ENCODE measurements at regions not wholly inside any gene's neighbourhood (a gene's known extent, or its start where the extent isn't known, plus 50 kb on each side); places are given as distances from the start of the nearest gene placed in this dataset.

GRCh38 chr5:68037546-68037945 is 178.0 kb upstream of the PIK3R1 start:
- no peaks in the 10 kb centered on the region for H3K36me3 Mint-ChIP-seq (ENCODE audit: low read depth)
- no peak for ATAC-seq
- no peak overlapping the region for H3K27ac Mint-ChIP-seq
- H3K27me3 Mint-ChIP-seq = no peaks in the 10 kb centered on the region
- TF ChIP-seq CTCF (IDR thresholded peaks at IDR 0.05) = no peak
- no peak for DNase-seq
- intact Hi-C loops (cut with micrococcal nuclease) = no loop called here
- H3K4me3 Mint-ChIP-seq = no peak overlapping the region
- H3K4me1 Mint-ChIP-seq (ENCODE audit: low read depth) = no peaks in the 10 kb centered on the region
- POLR2A ChIA-PET = no interaction called here
- H3K9me3 Mint-ChIP-seq = no peaks in the 10 kb centered on the region
- CTCF ChIA-PET = no interaction called here

GRCh38 chr5:68033961-68034571 is 181.5 kb upstream of the PIK3R1 start:
- intact Hi-C loops (cut with micrococcal nuclease) = no loop called here
- no peak for TF ChIP-seq CTCF (IDR thresholded peaks at IDR 0.05)
- H3K27me3 Mint-ChIP-seq = no peaks in the 10 kb centered on the region
- ChIA-PET POLR2A (no interaction called here), CTCF (interaction anchor here (1.1 kb wide), 1 partner anchor 10 kb away, joined by 3 read pairs; no protein-coding TSS in a partner anchor)
- ATAC-seq = no peak
- no peak overlapping the region for H3K4me3 Mint-ChIP-seq
- no peak for DNase-seq
- H3K9me3 Mint-ChIP-seq = no peaks in the 10 kb centered on the region
- H3K36me3 Mint-ChIP-seq (ENCODE audit: low read depth) = no peaks in the 10 kb centered on the region
- no peak overlapping the region for H3K27ac Mint-ChIP-seq
- H3K4me1 Mint-ChIP-seq (ENCODE audit: low read depth) = no peaks in the 10 kb centered on the region

- Mint-ChIP-seq H3K27me3 (no peaks in the 10 kb centered on the region), H3K36me3 (ENCODE audit: low read depth) (no peaks in the 10 kb centered on the region), H3K4me3 (no peak overlapping the region), H3K9me3 (no peaks in the 10 kb centered on the region), H3K4me1 (ENCODE audit: low read depth) (no peaks in the 10 kb centered on the region), H3K27ac (no peak overlapping the region)
- ATAC-seq (no peak), DNase-seq (no peak)
- intact Hi-C loops (cut with micrococcal nuclease) = no loop called here
- ChIA-PET CTCF (no interaction called here), POLR2A (no interaction called here)
- TF ChIP-seq CTCF (IDR thresholded peaks at IDR 0.05) = no peak
Measured at GRCh38 chr5:68033029-68033428, 182.5 kb upstream of the PIK3R1 start.

- DNase-seq = no peak
- no peak overlapping the region for H3K27ac Mint-ChIP-seq
- ChIA-PET POLR2A (interaction anchor here (0.6 kb wide), 1 partner anchor 1594 kb away, joined by 3 read pairs; no protein-coding TSS in a partner anchor), CTCF (no interaction called here)
- H3K4me1 Mint-ChIP-seq (ENCODE audit: low read depth) = no peaks in the 10 kb centered on the region
- no peak for ATAC-seq
- H3K4me3 Mint-ChIP-seq = no peak overlapping the region
- intact Hi-C loops (cut with micrococcal nuclease) = no loop called here
- H3K27me3 Mint-ChIP-seq = no peaks in the 10 kb centered on the region
- H3K9me3 Mint-ChIP-seq = no peaks in the 10 kb centered on the region
- no peaks in the 10 kb centered on the region for H3K36me3 Mint-ChIP-seq (ENCODE audit: low read depth)
- TF ChIP-seq CTCF (IDR thresholded peaks at IDR 0.05) = no peak
Measured at GRCh38 chr5:68032216-68032762, 183.3 kb upstream of the PIK3R1 start.

GRCh38 chr5:68028131-68028727 is 187.3 kb upstream of the PIK3R1 start:
- Mint-ChIP-seq H3K9me3 (no peaks in the 10 kb centered on the region), H3K27ac (no peak overlapping the region), H3K4me1 (ENCODE audit: low read depth) (no peaks in the 10 kb centered on the region), H3K4me3 (no peak overlapping the region), H3K36me3 (ENCODE audit: low read depth) (no peaks in the 10 kb centered on the region), H3K27me3 (no peaks in the 10 kb centered on the region)
- CTCF ChIA-PET = no interaction called here
- no peak for ATAC-seq
- TF ChIP-seq CTCF (IDR thresholded peaks at IDR 0.05) = no peak
- intact Hi-C loops (cut with micrococcal nuclease) = no loop called here
- no peak for DNase-seq
- POLR2A ChIA-PET = no interaction called here
